Caco-2 (cell line): ENCODE measurements at regions not wholly inside any gene's neighbourhood (a gene's known extent, or its start where the extent isn't known, plus 50 kb on each side); places are given as distances from the start of the nearest gene placed in this dataset.

ENCODE experiments used
- BruUV-seq: library from RNA; stranded (reverse); fragments of 400-500 nt; replicated peaks from 2 replicates; lab custom pipeline; 2021; lab: Mats Ljungman, UMichigan
- CTCF ChIA-PET: fragments of 300-600 bp; sonication (Branson Sonifier 250); formaldehyde crosslinking; loops from one replicate; lab custom pipeline; 2022; ENCODE audit warnings: antibody characterized with exemption; lab: Charles Lee
- POLR2A ChIA-PET: fragments of 300-600 bp; sonication (Branson Sonifier 250); formaldehyde crosslinking; loops from one replicate; lab custom pipeline; 2022; ENCODE audit warnings: antibody characterized with exemption; lab: Charles Lee
- DNase-seq, 2 experiments: peaks; one replicate each; pipeline versions ENCODE4 v3.0.0 to v3.0.0-alpha.2; 2020 to 2022
- H3K27me3 ChIP-seq: replicated peaks from 2 replicates; pipeline ENCODE4 v1.6.0; 2011; ENCODE audit warnings: low read length; ENCODE audit not compliant: control insufficient read depth, insufficient read depth
- H3K36me3 ChIP-seq: 2 replicates; pipeline ENCODE4 v1.5.1; 2011; ENCODE audit warnings: low read length; ENCODE audit not compliant: control insufficient read depth, insufficient read depth
- H3K4me1 ChIP-seq: fragments of 250-450 bp; sonication (Bioruptor Pico); 2 replicates; pipeline ENCODE4 v1.5.1; 2020; ENCODE audit warnings: mild to moderate bottlenecking
- H3K4me3 ChIP-seq: 2 replicates; pipeline ENCODE4 v1.5.1; 2011; ENCODE audit warnings: low read depth, mild to moderate bottlenecking, control low read depth, low read length
- H3K9me3 ChIP-seq: fragments of 250-450 bp; sonication (Bioruptor Pico); 2 replicates; pipeline ENCODE4 v1.5.1; 2020; ENCODE audit warnings: mild to moderate bottlenecking, moderate library complexity
- H3K27ac Mint-ChIP-seq: one replicate; pipeline ENCODE4 v1.8.0; 2022; ENCODE audit warnings: mixed read lengths; ENCODE audit not compliant: unreplicated experiment
- H3K27me3 Mint-ChIP-seq: one replicate; pipeline ENCODE4 v1.8.0; 2022; ENCODE audit warnings: mixed read lengths; ENCODE audit not compliant: insufficient read depth, unreplicated experiment
- H3K36me3 Mint-ChIP-seq: one replicate; pipeline ENCODE4 v1.8.0; 2022; ENCODE audit warnings: mild to moderate bottlenecking, mixed read lengths; ENCODE audit not compliant: insufficient read depth, unreplicated experiment
- H3K4me1 Mint-ChIP-seq: one replicate; pipeline ENCODE4 v1.8.0; 2022; ENCODE audit warnings: low read depth, mixed read lengths; ENCODE audit not compliant: unreplicated experiment
- H3K4me3 Mint-ChIP-seq: one replicate; pipeline ENCODE4 v1.8.0; 2022; ENCODE audit warnings: mild to moderate bottlenecking, moderate library complexity, mixed read lengths; ENCODE audit not compliant: unreplicated experiment
- H3K9me3 Mint-ChIP-seq: one replicate; pipeline ENCODE4 v1.8.0; 2022; ENCODE audit warnings: mixed read lengths; ENCODE audit not compliant: unreplicated experiment
- intact Hi-C: fragments of 100-400 bp; cut with micrococcal nuclease; formaldehyde crosslinking; loops from one replicate; pipeline ENCODE4 v1.10.0; 2022; ENCODE audit not compliant: unreplicated experiment
- TF ChIP-seq, protein P1 (sequence below), 2 experiments: fragments of 200-600 bp in 1 of 2; IDR thresholded peaks; 1 replicate in 1 of 2; 2 replicates in 1 of 2; pipeline versions ENCODE4 v1.5.1 to v1.8.0; 2011 to 2022; ENCODE audit warnings: antibody characterized with exemption in 1 of 2, control low read depth in 1 of 2, inconsistent platforms in 1 of 2, low read depth in 1 of 2, low read length in 1 of 2, mild to moderate bottlenecking in 1 of 2, moderate library complexity in 1 of 2; ENCODE audit not compliant: insufficient read depth in 1 of 2, severe bottlenecking in 1 of 2, unreplicated experiment in 1 of 2

GRCh38 chr2:201558232-201558631 is 85.1 kb downstream of the TMEM237 start:
- no peaks in the 10 kb centered on the region for H3K27me3 Mint-ChIP-seq
- H3K36me3 Mint-ChIP-seq, result no peaks in the 10 kb centered on the region
- peak; percentile 79 to 88 for DNase-seq
- Histone ChIP-seq H3K36me3 (no peaks in the 10 kb centered on the region), H3K9me3 (no peaks in the 10 kb centered on the region), H3K4me1 (no peaks in the 10 kb centered on the region; the same call in 1 of the 2 replicates), H3K27me3 (no peaks in the 10 kb centered on the region), H3K4me3 (no peak overlapping the region)
- POLR2A ChIA-PET, result no interaction called here
- H3K4me3 Mint-ChIP-seq, result peak overlapping the region; percentile 13
- intact Hi-C loops, result loop anchor here (1.0 kb wide), 2 partner anchors 22 to 84 kb away; no protein-coding TSS in a partner anchor
- TF ChIP-seq, protein P1, sequence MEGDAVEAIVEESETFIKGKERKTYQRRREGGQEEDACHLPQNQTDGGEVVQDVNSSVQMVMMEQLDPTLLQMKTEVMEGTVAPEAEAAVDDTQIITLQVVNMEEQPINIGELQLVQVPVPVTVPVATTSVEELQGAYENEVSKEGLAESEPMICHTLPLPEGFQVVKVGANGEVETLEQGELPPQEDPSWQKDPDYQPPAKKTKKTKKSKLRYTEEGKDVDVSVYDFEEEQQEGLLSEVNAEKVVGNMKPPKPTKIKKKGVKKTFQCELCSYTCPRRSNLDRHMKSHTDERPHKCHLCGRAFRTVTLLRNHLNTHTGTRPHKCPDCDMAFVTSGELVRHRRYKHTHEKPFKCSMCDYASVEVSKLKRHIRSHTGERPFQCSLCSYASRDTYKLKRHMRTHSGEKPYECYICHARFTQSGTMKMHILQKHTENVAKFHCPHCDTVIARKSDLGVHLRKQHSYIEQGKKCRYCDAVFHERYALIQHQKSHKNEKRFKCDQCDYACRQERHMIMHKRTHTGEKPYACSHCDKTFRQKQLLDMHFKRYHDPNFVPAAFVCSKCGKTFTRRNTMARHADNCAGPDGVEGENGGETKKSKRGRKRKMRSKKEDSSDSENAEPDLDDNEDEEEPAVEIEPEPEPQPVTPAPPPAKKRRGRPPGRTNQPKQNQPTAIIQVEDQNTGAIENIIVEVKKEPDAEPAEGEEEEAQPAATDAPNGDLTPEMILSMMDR (IDR thresholded peaks at IDR 0.05; ENCODE audit: insufficient read depth in 1 of 2, low read depth in 1 of 2, low read length in 1 of 2, severe bottlenecking in 1 of 2, unreplicated experiment in 1 of 2), result no peak
- H3K27ac Mint-ChIP-seq, result no peak overlapping the region
- H3K9me3 Mint-ChIP-seq, result no peaks in the 10 kb centered on the region
- CTCF ChIA-PET, result no interaction called here
- BruUV-seq, result no TSS peak
- H3K4me1 Mint-ChIP-seq, result no peaks in the 10 kb centered on the region

DNA sequence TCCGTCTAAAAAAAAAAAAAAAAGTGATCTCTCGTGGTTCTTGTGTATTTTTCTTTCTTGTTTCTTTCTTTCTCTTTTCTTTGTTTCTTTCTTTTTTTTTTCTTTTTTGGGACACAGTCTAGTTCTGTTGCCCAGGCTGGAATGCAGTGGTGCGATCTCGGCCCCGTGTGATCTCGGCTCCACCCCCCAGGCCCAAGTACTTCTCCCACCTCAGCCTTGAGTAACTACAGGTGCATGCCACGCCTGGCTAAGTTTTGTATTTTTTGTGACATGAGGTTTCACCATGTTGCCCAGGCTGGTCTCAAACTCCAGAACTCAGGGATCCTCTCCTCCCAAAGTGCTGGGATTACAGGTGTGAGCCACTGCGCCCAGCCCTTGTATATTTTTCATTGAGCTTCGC is 91.4 kb downstream of the TMEM237 start:
- ChIA-PET POLR2A (no interaction called here), CTCF (no interaction called here)
- no peaks in the 10 kb centered on the region for H3K36me3 ChIP-seq
- Mint-ChIP-seq H3K27ac (no peak overlapping the region), H3K36me3 (no peaks in the 10 kb centered on the region), H3K9me3 (no peaks in the 10 kb centered on the region), H3K4me1 (no peaks in the 10 kb centered on the region), H3K27me3 (no peaks in the 10 kb centered on the region), H3K4me3 (no peak overlapping the region)
- no peaks in the 10 kb centered on the region for H3K27me3 ChIP-seq
- TF ChIP-seq, protein P1 (IDR thresholded peaks at IDR 0.05; ENCODE audit: insufficient read depth in 1 of 2, low read depth in 1 of 2, low read length in 1 of 2, severe bottlenecking in 1 of 2, unreplicated experiment in 1 of 2), result no peak
- H3K9me3 ChIP-seq, result no peaks in the 10 kb centered on the region
- DNase-seq, result no peak
- H3K4me3 ChIP-seq, result no peak overlapping the region
- no TSS peak for BruUV-seq
- H3K4me1 ChIP-seq, result no peaks in the 10 kb centered on the region
- intact Hi-C loops, result no loop called here

- H3K4me1 Mint-ChIP-seq, result no peaks in the 10 kb centered on the region
- no peaks in the 10 kb centered on the region for H3K36me3 ChIP-seq
- H3K27me3 Mint-ChIP-seq, result peaks cover 3% of the 10 kb centered on the region
- H3K4me3 Mint-ChIP-seq, result no peak overlapping the region
- no peak for DNase-seq
- no peaks in the 10 kb centered on the region for H3K27me3 ChIP-seq
- TF ChIP-seq, protein P1 (IDR thresholded peaks at IDR 0.05; ENCODE audit: insufficient read depth in 1 of 2, low read depth in 1 of 2, low read length in 1 of 2, severe bottlenecking in 1 of 2, unreplicated experiment in 1 of 2), result no peak
- POLR2A ChIA-PET, result no interaction called here
- no peaks in the 10 kb centered on the region for H3K36me3 Mint-ChIP-seq
- H3K4me1 ChIP-seq, result no peaks in the 10 kb centered on the region
- H3K27ac Mint-ChIP-seq, result no peak overlapping the region
- BruUV-seq, result no TSS peak
- H3K9me3 ChIP-seq, result no peaks in the 10 kb centered on the region
- intact Hi-C loops, result no loop called here
- no peak overlapping the region for H3K4me3 ChIP-seq
- CTCF ChIA-PET, result no interaction called here
- H3K9me3 Mint-ChIP-seq, result peaks cover 10% of the 10 kb centered on the region
These were observed 95.0 kb downstream of the STRADB start for GRCh38 chr2:201546576-201546975.
